ENCODE measurements at regions not wholly inside any gene's neighbourhood (a gene's known extent, or its start where the extent isn't known, plus 50 kb on each side); places are given as distances from the start of the nearest gene placed in this dataset.

- TF ChIP-seq CTCF (IDR thresholded peaks at IDR 0.05; ENCODE audit: insufficient read depth, missing control alignments), result no peak
- FAIRE-seq, result no peak
- DNase-seq (ENCODE audit: insufficient read length, low spot score), result no peak
Measured at GRCh38 chr12:125435871-125436270, 370.6 kb downstream of the AACS start.

GRCh38 chr12:125436686-125437085 is 371.5 kb downstream of the AACS start:
- no peak for TF ChIP-seq CTCF (IDR thresholded peaks at IDR 0.05; ENCODE audit: insufficient read depth, missing control alignments)
- FAIRE-seq (no peak), DNase-seq (ENCODE audit: insufficient read length, low spot score) (no peak)

DNA sequence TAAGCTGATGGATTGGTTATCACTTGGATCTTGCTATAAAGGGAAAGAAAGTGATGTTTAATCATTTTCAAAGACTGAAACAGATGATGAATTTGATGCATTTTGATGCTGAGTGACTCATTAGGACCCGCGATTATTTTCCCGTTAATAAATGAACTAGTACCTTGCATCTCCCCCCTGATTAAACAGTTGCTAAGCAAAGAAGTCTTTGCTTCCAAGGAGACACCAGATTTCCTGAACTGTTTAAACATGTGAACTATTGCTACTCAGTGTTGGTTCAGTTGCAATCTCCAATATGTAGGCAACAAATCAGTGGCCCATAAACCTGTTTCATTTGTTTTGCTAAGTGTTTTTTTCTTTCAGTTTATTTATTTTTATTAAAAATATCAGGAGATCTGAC is 375.2 kb downstream of the AACS start:
- TF ChIP-seq CTCF (IDR thresholded peaks at IDR 0.05; ENCODE audit: insufficient read depth, missing control alignments), result no peak
- no peak for FAIRE-seq
- no peak for DNase-seq (ENCODE audit: insufficient read length, low spot score)

- TF ChIP-seq CTCF (IDR thresholded peaks at IDR 0.05; ENCODE audit: insufficient read depth, missing control alignments), result no peak
- FAIRE-seq (no peak), DNase-seq (ENCODE audit: insufficient read length, low spot score) (no peak)
Measured at GRCh38 chr12:125443341-125443740, 378.1 kb downstream of the AACS start.

- no peak for TF ChIP-seq CTCF (IDR thresholded peaks at IDR 0.05; ENCODE audit: insufficient read depth, missing control alignments)
- no peak for FAIRE-seq
- DNase-seq (ENCODE audit: insufficient read length, low spot score), result no peak
Measured at GRCh38 chr12:125451408-125451807, 386.2 kb downstream of the AACS start.

DNA sequence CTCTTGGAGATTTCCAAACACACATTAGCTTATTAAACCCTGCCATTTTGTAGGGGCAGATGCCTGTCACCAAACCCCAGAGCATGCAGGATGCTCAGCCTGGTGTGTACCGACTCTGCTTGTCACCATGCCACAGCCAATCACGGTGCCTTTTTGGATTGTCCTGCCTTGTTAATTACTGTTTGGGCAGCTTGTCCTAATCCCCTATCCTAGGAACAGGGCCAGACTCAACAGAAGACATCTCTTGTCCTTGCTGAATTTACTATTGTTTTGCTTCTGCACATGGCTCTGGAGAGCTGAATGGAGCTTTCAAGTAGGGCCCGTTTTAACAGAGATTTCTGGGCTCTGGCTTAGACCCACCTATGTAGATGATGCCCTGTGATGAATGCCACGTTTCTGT is 388.5 kb downstream of the AACS start:
- no peak for FAIRE-seq
- no peak for TF ChIP-seq CTCF (IDR thresholded peaks at IDR 0.05; ENCODE audit: insufficient read depth, missing control alignments)
- DNase-seq (ENCODE audit: insufficient read length, low spot score), result no peak

GRCh38 chr12:125454291-125454690 is 389.1 kb downstream of the AACS start:
- FAIRE-seq (no peak), DNase-seq (ENCODE audit: insufficient read length, low spot score) (no peak)
- no peak for TF ChIP-seq CTCF (IDR thresholded peaks at IDR 0.05; ENCODE audit: insufficient read depth, missing control alignments)
